Naive thymus-derived CD4-positive, alpha-beta T cell (primary cell): ENCODE measurements at regions not wholly inside any gene's neighbourhood (a gene's known extent, or its start where the extent isn't known, plus 50 kb on each side); places are given as distances from the start of the nearest gene placed in this dataset.

ENCODE experiments used
- ATAC-seq: fragments of 150-1000 bp; cut with Tn5 transposase; 2 replicates; pipeline ENCODE4 v1.10.0; 2021; ENCODE audit warnings: mild to moderate bottlenecking, moderate library complexity
- CTCF ChIA-PET: fragments of 350-600 bp; sonication (Branson Sonifier 250); formaldehyde crosslinking; loops from one replicate; lab custom pipeline; 2021; ENCODE audit warnings: antibody characterized with exemption; lab: Charles Lee
- POLR2A ChIA-PET: fragments of 350-600 bp; sonication (Branson Sonifier 250); formaldehyde crosslinking; loops from one replicate; lab custom pipeline; 2021; ENCODE audit warnings: antibody characterized with exemption, inconsistent platforms; lab: Charles Lee
- DNase-seq, 9 donors: peaks; one replicate each; pipeline versions ENCODE4 v3.0.0 to v3.0.0-alpha.2; 2020 to 2022; ENCODE audit warnings: mixed read lengths in 1 of 9
- H3K27ac ChIP-seq: one replicate; pipeline ENCODE4 v1.7.0; 2013; ENCODE audit warnings: mild to moderate bottlenecking, low read depth, low read length, moderate library complexity
- H3K27me3 ChIP-seq, 2 donors: one replicate each; pipeline ENCODE4 v1.7.0; 2013; ENCODE audit warnings: low read length in 2 of 2, mild to moderate bottlenecking in 2 of 2, moderate library complexity in 2 of 2; ENCODE audit not compliant: control insufficient read depth in 2 of 2, insufficient read depth in 2 of 2
- H3K36me3 ChIP-seq, 3 experiments: 1 replicate in 2 of 3; 2 replicates in 1 of 3; pipeline ENCODE4 v1.7.0; 2013; ENCODE audit warnings: low read length in 3 of 3, mild to moderate bottlenecking in 3 of 3, moderate library complexity in 1 of 3; ENCODE audit not compliant: insufficient read depth in 3 of 3, control insufficient read depth in 2 of 3
- H3K4me1 ChIP-seq, 2 donors: one replicate each; pipeline ENCODE4 v1.7.0; 2013; ENCODE audit warnings: low read length in 2 of 2, mild to moderate bottlenecking in 2 of 2, moderate library complexity in 1 of 2; ENCODE audit not compliant: control insufficient read depth in 2 of 2, insufficient read depth in 2 of 2
- H3K4me3 ChIP-seq: 2 replicates; pipeline ENCODE4 v1.7.0; 2013; ENCODE audit warnings: mild to moderate bottlenecking, low read length
- H3K9me3 ChIP-seq, 3 experiments: 1 replicate in 2 of 3; 2 replicates in 1 of 3; pipeline ENCODE4 v1.7.0; 2013; ENCODE audit warnings: low read length in 3 of 3; ENCODE audit not compliant: control insufficient read depth in 2 of 3
- H3K27ac Mint-ChIP-seq, 9 donors: one replicate each; pipeline ENCODE4 v1.8.0; 2020 to 2022; ENCODE audit warnings: mixed read lengths in 9 of 9, mild to moderate bottlenecking in 8 of 9, moderate library complexity in 5 of 9, inconsistent platforms in 2 of 9
- H3K27me3 Mint-ChIP-seq, 5 donors: one replicate each; pipeline ENCODE4 v1.8.0; 2021 to 2022; ENCODE audit warnings: mixed read lengths in 5 of 5, mild to moderate bottlenecking in 1 of 5
- H3K36me3 Mint-ChIP-seq, 5 donors: one replicate each; pipeline ENCODE4 v1.8.0; 2020 to 2022; ENCODE audit warnings: mixed read lengths in 5 of 5, mild to moderate bottlenecking in 3 of 5, inconsistent platforms in 1 of 5
- H3K4me1 Mint-ChIP-seq, 7 donors: one replicate each; pipeline ENCODE4 v1.8.0; 2020 to 2022; ENCODE audit warnings: mixed read lengths in 7 of 7, mild to moderate bottlenecking in 3 of 7, inconsistent platforms in 1 of 7
- H3K4me3 Mint-ChIP-seq, 10 donors: one replicate each; pipeline ENCODE4 v1.8.0; 2020 to 2022; ENCODE audit warnings: mild to moderate bottlenecking in 10 of 10, mixed read lengths in 10 of 10, moderate library complexity in 6 of 10, inconsistent platforms in 2 of 10
- H3K9me3 Mint-ChIP-seq, 11 donors: one replicate each; pipeline ENCODE4 v1.8.0; 2020 to 2022; ENCODE audit warnings: mixed read lengths in 11 of 11, mild to moderate bottlenecking in 4 of 11, inconsistent platforms in 1 of 11, moderate library complexity in 1 of 11
- intact Hi-C, 2 donors: fragments of 100-400 bp; cut with micrococcal nuclease; formaldehyde crosslinking; loops; one replicate each; pipeline ENCODE4 v1.15.1; 2023

- Mint-ChIP-seq H3K27ac (no peak overlapping the region), H3K4me3 (no peak overlapping the region), H3K27me3 (peaks cover 0 to 5% (median 0%) of the 10 kb centered on the region in 5 donors), H3K9me3 (peaks cover 0 to 6% (median 3%) of the 10 kb centered on the region in 11 donors), H3K4me1 (no peaks in the 10 kb centered on the region), H3K36me3 (peaks cover 0 to 4% (median 0%) of the 10 kb centered on the region in 5 donors)
- ATAC-seq: no peak
- ChIA-PET CTCF (no interaction called here), POLR2A (no interaction called here)
- H3K27me3 ChIP-seq: no peaks in the 10 kb centered on the region
- intact Hi-C loops: no loop called here
- no peak for DNase-seq
- no peak overlapping the region for H3K27ac ChIP-seq
- H3K4me3 ChIP-seq: no peak overlapping the region
- H3K4me1 ChIP-seq: no peaks in the 10 kb centered on the region
- H3K36me3 ChIP-seq: no peaks in the 10 kb centered on the region
- H3K9me3 ChIP-seq: no peaks in the 10 kb centered on the region
Measured at GRCh38 chr14:58801086-58801485, 163.3 kb downstream of the DACT1 start.

- H3K36me3 Mint-ChIP-seq: peaks cover 0 to 4% (median 0%) of the 10 kb centered on the region in 5 donors
- no peaks in the 10 kb centered on the region for H3K4me1 Mint-ChIP-seq
- peaks cover 0 to 10% (median 3%) of the 10 kb centered on the region in 11 donors for H3K9me3 Mint-ChIP-seq
- H3K36me3 ChIP-seq: no peaks in the 10 kb centered on the region
- intact Hi-C loops: no loop called here
- DNase-seq (no peak), ATAC-seq (no peak)
- H3K27ac Mint-ChIP-seq: no peak overlapping the region
- no peaks in the 10 kb centered on the region for H3K27me3 Mint-ChIP-seq
- H3K9me3 ChIP-seq: no peaks in the 10 kb centered on the region
- H3K27me3 ChIP-seq: no peaks in the 10 kb centered on the region
- ChIA-PET POLR2A (interaction anchor here (0.6 kb wide), 1 partner anchor 10 kb away, joined by 5 read pairs; no protein-coding TSS in a partner anchor), CTCF (no interaction called here)
- no peak overlapping the region for H3K4me3 ChIP-seq
- H3K4me3 Mint-ChIP-seq: no peak overlapping the region
- no peak overlapping the region for H3K27ac ChIP-seq
- H3K4me1 ChIP-seq: no peaks in the 10 kb centered on the region
Measured at GRCh38 chr14:58805057-58805456, 167.3 kb downstream of the DACT1 start.

- Mint-ChIP-seq H3K4me1 (no peaks in the 10 kb centered on the region), H3K27me3 (no peaks in the 10 kb centered on the region), H3K36me3 (peaks cover 0 to 4% (median 0%) of the 10 kb centered on the region in 5 donors), H3K4me3 (no peak overlapping the region), H3K9me3 (peaks cover 0 to 14% (median 3%) of the 10 kb centered on the region in 11 donors), H3K27ac (no peak overlapping the region)
- intact Hi-C loops: no loop called here
- H3K4me1 ChIP-seq: no peaks in the 10 kb centered on the region
- no peaks in the 10 kb centered on the region for H3K36me3 ChIP-seq
- CTCF ChIA-PET: no interaction called here
- H3K27me3 ChIP-seq: no peaks in the 10 kb centered on the region
- ATAC-seq: no peak
- DNase-seq: no peak
- POLR2A ChIA-PET: no interaction called here
- H3K4me3 ChIP-seq: no peak overlapping the region
- no peaks in the 10 kb centered on the region for H3K9me3 ChIP-seq
- H3K27ac ChIP-seq: no peak overlapping the region
Measured at GRCh38 chr14:58805605-58806409, 168.0 kb downstream of the DACT1 start.

- H3K9me3 Mint-ChIP-seq: peaks cover 0 to 14% (median 3%) of the 10 kb centered on the region in 11 donors
- peaks cover 0 to 4% (median 0%) of the 10 kb centered on the region in 5 donors for H3K36me3 Mint-ChIP-seq
- H3K4me1 ChIP-seq: no peaks in the 10 kb centered on the region
- POLR2A ChIA-PET: no interaction called here
- no peaks in the 10 kb centered on the region for H3K27me3 ChIP-seq
- no peaks in the 10 kb centered on the region for H3K27me3 Mint-ChIP-seq
- H3K4me3 Mint-ChIP-seq: no peak overlapping the region
- peaks cover 0 to 2% (median 0%) of the 10 kb centered on the region in 7 donors for H3K4me1 Mint-ChIP-seq
- intact Hi-C loops: no loop called here
- H3K4me3 ChIP-seq: no peak overlapping the region
- DNase-seq (no peak), ATAC-seq (no peak)
- no peaks in the 10 kb centered on the region for H3K36me3 ChIP-seq
- CTCF ChIA-PET: no interaction called here
- no peak overlapping the region for H3K27ac Mint-ChIP-seq
- H3K27ac ChIP-seq: no peak overlapping the region
- H3K9me3 ChIP-seq: no peaks in the 10 kb centered on the region
Measured at GRCh38 chr14:58807191-58807590, 169.4 kb downstream of the DACT1 start.

GRCh38 chr14:58808828-58809227, 171.1 kb downstream of the DACT1 start:
- intact Hi-C loops: no loop called here
- POLR2A ChIA-PET: no interaction called here
- peaks cover 0 to 10% (median 0%) of the 10 kb centered on the region in 11 donors for H3K9me3 Mint-ChIP-seq

GRCh38 chr14:58809520-58809919, 171.8 kb downstream of the DACT1 start:
- no peak for DNase-seq
- Histone ChIP-seq H3K36me3 (no peaks in the 10 kb centered on the region), H3K27ac (no peak overlapping the region), H3K4me1 (no peaks in the 10 kb centered on the region), H3K9me3 (no peaks in the 10 kb centered on the region), H3K4me3 (no peak overlapping the region), H3K27me3 (no peaks in the 10 kb centered on the region)
- Mint-ChIP-seq H3K4me1 (peaks cover 0 to 2% (median 0%) of the 10 kb centered on the region in 7 donors), H3K4me3 (no peak overlapping the region), H3K27ac (no peak overlapping the region), H3K36me3 (no peaks in the 10 kb centered on the region), H3K9me3 (peaks cover 0 to 10% (median 0%) of the 10 kb centered on the region in 11 donors), H3K27me3 (no peaks in the 10 kb centered on the region)
- ATAC-seq: no peak
- POLR2A ChIA-PET: no interaction called here
- intact Hi-C loops: no loop called here
- CTCF ChIA-PET: no interaction called here

More at GRCh38 chr14:58808828-58809227, 171.1 kb downstream of the DACT1 start:
- H3K4me3 Mint-ChIP-seq: no peak overlapping the region
- peaks cover 0 to 2% (median 0%) of the 10 kb centered on the region in 7 donors for H3K4me1 Mint-ChIP-seq
- no peak for DNase-seq
- H3K36me3 ChIP-seq: no peaks in the 10 kb centered on the region
- no peaks in the 10 kb centered on the region for H3K4me1 ChIP-seq
- H3K36me3 Mint-ChIP-seq: no peaks in the 10 kb centered on the region
- no peaks in the 10 kb centered on the region for H3K9me3 ChIP-seq
- H3K27me3 Mint-ChIP-seq: no peaks in the 10 kb centered on the region
- no peaks in the 10 kb centered on the region for H3K27me3 ChIP-seq
- no peak for ATAC-seq
- H3K4me3 ChIP-seq: no peak overlapping the region
- H3K27ac ChIP-seq: no peak overlapping the region
- CTCF ChIA-PET: no interaction called here
- H3K27ac Mint-ChIP-seq: no peak overlapping the region
